PC-3 (cell line): ENCODE measurements at regions not wholly inside any gene's neighbourhood (a gene's known extent, or its start where the extent isn't known, plus 50 kb on each side); places are given as distances from the start of the nearest gene placed in this dataset.

Experiments
- ATAC-seq: fragments of 200-7000 bp; cut with Tn5 transposase; 2 replicates; pipeline ENCODE4 v1.9.1; 2020; ENCODE audit warnings: mild to moderate bottlenecking, moderate library complexity
- BruUV-seq: library from RNA; stranded (reverse); fragments of 400-500 nt; replicated peaks from 2 replicates; lab custom pipeline; 2021; lab: Mats Ljungman, UMichigan
- CTCF ChIA-PET: fragments of 300-600 bp; sonication (Branson Sonifier 250); formaldehyde crosslinking; loops from one replicate; lab custom pipeline; 2022; ENCODE audit warnings: antibody characterized with exemption; lab: Charles Lee
- POLR2A ChIA-PET: fragments of 300-600 bp; sonication (Branson Sonifier 250); formaldehyde crosslinking; loops from one replicate; lab custom pipeline; 2022; ENCODE audit warnings: antibody characterized with exemption; ENCODE audit not compliant: unreplicated experiment; lab: Charles Lee
- DNase-seq: peaks from one replicate; pipeline ENCODE4 v3.0.0-alpha.2; 2015
- H2AFZ ChIP-seq: fragments of 300-600 bp; sonication (generic); 2 replicates; pipeline ENCODE4 v1.6.0; 2016; ENCODE audit warnings: antibody characterized with exemption, low read length
- H3F3A ChIP-seq: fragments of 300-600 bp; sonication (generic); one replicate; pipeline ENCODE4 v1.6.0; 2017; ENCODE audit warnings: antibody characterized with exemption, low read length, control low read depth, mild to moderate bottlenecking; ENCODE audit not compliant: unreplicated experiment
- H3K27ac ChIP-seq: fragments of 300-600 bp; sonication (generic); 2 replicates; pipeline ENCODE4 v1.5.1; 2016; ENCODE audit warnings: mild to moderate bottlenecking, low read length
- H3K27me3 ChIP-seq: fragments of 300-600 bp; sonication (generic); 2 replicates; pipeline ENCODE4 v1.6.1; 2016; ENCODE audit warnings: low read length, mixed read lengths
- H3K36me3 ChIP-seq: fragments of 300-600 bp; sonication (generic); 2 replicates; pipeline ENCODE4 v1.6.1; 2016; ENCODE audit warnings: low read depth, mixed run types, low read length, mixed read lengths
- H3K4me1 ChIP-seq: fragments of 300-600 bp; sonication (generic); 2 replicates; pipeline ENCODE4 v1.5.1; 2016; ENCODE audit warnings: low read length; ENCODE audit not compliant: insufficient read depth
- H3K4me2 ChIP-seq: fragments of 300-600 bp; sonication (generic); 2 replicates; pipeline ENCODE4 v1.6.0; 2016; ENCODE audit warnings: low read length
- H3K4me3 ChIP-seq: fragments of 300-600 bp; sonication (generic); 2 replicates; pipeline ENCODE4 v1.5.1; 2016; ENCODE audit warnings: mild to moderate bottlenecking, low read length, mixed read lengths
- H3K79me2 ChIP-seq: fragments of 300-600 bp; sonication (generic); 2 replicates; pipeline ENCODE4 v1.6.1; 2017; ENCODE audit warnings: low read length, mixed read lengths
- H3K9ac ChIP-seq: fragments of 300-600 bp; sonication (generic); 2 replicates; pipeline ENCODE4 v1.6.0; 2016; ENCODE audit warnings: mild to moderate bottlenecking, low read length
- H3K9me2 ChIP-seq: fragments of 300-600 bp; sonication (generic); replicated peaks from 2 replicates; pipeline ENCODE4 v1.6.1; 2016; ENCODE audit warnings: mixed run types, low read length, mixed read lengths
- H3K9me3 ChIP-seq: fragments of 300-600 bp; sonication (generic); 2 replicates; pipeline ENCODE4 v1.6.1; 2016; ENCODE audit warnings: low read length, mixed read lengths
- H4K20me1 ChIP-seq: fragments of 300-600 bp; sonication (generic); 2 replicates; pipeline ENCODE4 v1.6.1; 2016; ENCODE audit warnings: low read length, mixed read lengths
- EZH2 ChIP-seq: fragments of 300-600 bp; sonication (generic); IDR thresholded peaks from one replicate; pipeline ENCODE4 v1.6.1; 2017; ENCODE audit warnings: antibody characterized with exemption, mild to moderate bottlenecking, low read length; ENCODE audit not compliant: unreplicated experiment
- EZH2phosphoT487 ChIP-seq: fragments of 300-600 bp; sonication (generic); IDR thresholded peaks from 2 replicates; pipeline ENCODE4 v1.6.1; 2018; ENCODE audit warnings: mild to moderate bottlenecking, antibody characterized with exemption, low read length, borderline replicate concordance
- intact Hi-C: fragments of 100-400 bp; cut with micrococcal nuclease; formaldehyde crosslinking; loops from 2 replicates; pipeline ENCODE4 v1.9.0; 2023
- TF ChIP-seq, protein P1 (sequence below): fragments of 300-600 bp; sonication (generic); conservative IDR thresholded peaks from 2 replicates; pipeline ENCODE4 v1.5.1; 2017; ENCODE audit warnings: antibody characterized with exemption, low read depth, mild to moderate bottlenecking, low read length

DNA sequence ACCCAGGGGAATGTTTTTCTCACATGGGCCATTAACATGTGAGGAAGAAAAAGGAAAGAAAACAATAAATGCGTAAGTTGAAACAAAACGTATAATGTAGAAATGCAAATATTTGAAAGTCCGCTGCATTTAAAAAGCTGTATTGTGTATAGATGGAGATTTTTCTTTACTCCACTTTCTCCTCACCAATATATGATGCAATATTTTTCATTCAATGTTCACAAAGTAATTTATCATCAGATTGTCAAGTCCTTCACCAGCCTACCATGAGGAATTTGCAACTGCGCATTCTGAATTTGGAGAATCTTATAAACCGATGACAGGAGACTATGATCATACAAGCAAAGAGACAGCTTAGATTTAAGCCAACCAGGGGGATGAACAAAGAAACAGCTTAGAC is 69.9 kb downstream of the SOD2 start:
- BruUV-seq, result no TSS peak
- CTCF ChIA-PET, result no interaction called here
- Histone ChIP-seq H3K4me1 (no peaks in the 10 kb centered on the region), H2AFZ (no peak overlapping the region), H3K36me3 (no peaks in the 10 kb centered on the region), H3K27ac (no peak overlapping the region), H3K4me3 (no peak overlapping the region), H3K9ac (no peak overlapping the region), H3K9me2 (no peaks in the 10 kb centered on the region), H3F3A (no peaks in the 10 kb centered on the region), H3K79me2 (no peaks in the 10 kb centered on the region), H3K27me3 (peaks cover 13% of the 10 kb centered on the region), H3K4me2 (no peak overlapping the region), H4K20me1 (no peaks in the 10 kb centered on the region), H3K9me3 (no peaks in the 10 kb centered on the region)
- TF ChIP-seq EZH2phosphoT487 (no peak), EZH2 (no peak)
- TF ChIP-seq, protein P1, sequence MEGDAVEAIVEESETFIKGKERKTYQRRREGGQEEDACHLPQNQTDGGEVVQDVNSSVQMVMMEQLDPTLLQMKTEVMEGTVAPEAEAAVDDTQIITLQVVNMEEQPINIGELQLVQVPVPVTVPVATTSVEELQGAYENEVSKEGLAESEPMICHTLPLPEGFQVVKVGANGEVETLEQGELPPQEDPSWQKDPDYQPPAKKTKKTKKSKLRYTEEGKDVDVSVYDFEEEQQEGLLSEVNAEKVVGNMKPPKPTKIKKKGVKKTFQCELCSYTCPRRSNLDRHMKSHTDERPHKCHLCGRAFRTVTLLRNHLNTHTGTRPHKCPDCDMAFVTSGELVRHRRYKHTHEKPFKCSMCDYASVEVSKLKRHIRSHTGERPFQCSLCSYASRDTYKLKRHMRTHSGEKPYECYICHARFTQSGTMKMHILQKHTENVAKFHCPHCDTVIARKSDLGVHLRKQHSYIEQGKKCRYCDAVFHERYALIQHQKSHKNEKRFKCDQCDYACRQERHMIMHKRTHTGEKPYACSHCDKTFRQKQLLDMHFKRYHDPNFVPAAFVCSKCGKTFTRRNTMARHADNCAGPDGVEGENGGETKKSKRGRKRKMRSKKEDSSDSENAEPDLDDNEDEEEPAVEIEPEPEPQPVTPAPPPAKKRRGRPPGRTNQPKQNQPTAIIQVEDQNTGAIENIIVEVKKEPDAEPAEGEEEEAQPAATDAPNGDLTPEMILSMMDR, result no peak
- POLR2A ChIA-PET, result no interaction called here
- ATAC-seq (no peak), DNase-seq (no peak)
- intact Hi-C loops, result no loop called here

DNA sequence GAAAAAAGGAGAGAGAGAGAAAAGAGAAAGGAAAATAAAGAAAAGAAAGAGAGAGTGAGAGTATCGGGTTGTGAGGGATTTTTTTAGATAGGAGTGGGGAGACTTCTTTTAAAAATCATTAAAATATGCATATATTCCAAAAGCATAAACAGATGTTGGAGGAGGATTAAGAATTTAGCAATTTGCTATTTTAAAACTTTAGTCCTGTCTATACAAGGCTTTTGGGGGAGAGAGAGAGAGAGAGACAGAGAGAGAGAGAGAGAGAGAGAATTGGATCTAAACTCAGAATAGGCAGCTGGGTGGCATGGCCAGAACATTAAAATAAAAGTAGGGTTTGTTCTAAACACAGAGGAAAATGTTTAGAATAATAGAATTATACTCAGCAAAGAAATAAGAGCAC is 72.1 kb downstream of the SOD2 start:
- no peaks in the 10 kb centered on the region; the same call in 1 of the 2 replicates for H3K9me3 ChIP-seq
- no peak overlapping the region for H3K9ac ChIP-seq
- no peaks in the 10 kb centered on the region for H3K4me1 ChIP-seq
- ChIA-PET POLR2A (no interaction called here), CTCF (no interaction called here)
- no peaks in the 10 kb centered on the region for H3K36me3 ChIP-seq
- no peaks in the 10 kb centered on the region for H3K79me2 ChIP-seq
- H3F3A ChIP-seq, result no peaks in the 10 kb centered on the region
- TF ChIP-seq EZH2phosphoT487 (no peak), EZH2 (no peak)
- TF ChIP-seq, protein P1, result no peak
- DNase-seq (no peak), ATAC-seq (no peak)
- H4K20me1 ChIP-seq, result no peaks in the 10 kb centered on the region
- intact Hi-C loops, result no loop called here
- H3K4me3 ChIP-seq, result no peak overlapping the region
- H2AFZ ChIP-seq, result no peak overlapping the region
- BruUV-seq, result no TSS peak
- no peaks in the 10 kb centered on the region for H3K9me2 ChIP-seq
- no peak overlapping the region for H3K4me2 ChIP-seq
- peaks cover 13% of the 10 kb centered on the region for H3K27me3 ChIP-seq
- no peak overlapping the region for H3K27ac ChIP-seq

DNA sequence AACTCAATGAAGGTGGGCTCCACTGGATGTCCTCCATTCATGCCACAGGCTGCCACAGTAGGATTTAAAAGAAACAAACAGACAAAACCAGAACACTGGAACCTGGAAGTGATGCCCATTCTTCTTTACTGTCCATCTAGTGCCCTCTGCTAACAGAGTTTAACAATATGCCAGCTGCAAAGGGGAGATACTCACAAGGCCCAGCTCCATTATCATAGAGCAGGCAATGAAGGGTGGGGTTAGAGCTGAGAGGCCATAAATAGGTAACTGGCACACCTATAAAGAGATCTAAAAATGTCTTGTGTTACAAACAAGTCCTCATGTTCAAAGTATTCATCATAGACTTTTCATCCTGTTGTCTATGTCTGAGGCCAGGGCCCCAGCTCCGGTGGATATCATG is 75.6 kb downstream of the SOD2 start:
- BruUV-seq, result no TSS peak
- H2AFZ ChIP-seq, result no peak overlapping the region
- ChIA-PET CTCF (no interaction called here), POLR2A (no interaction called here)
- H3K9me3 ChIP-seq, result no peaks in the 10 kb centered on the region; the same call in 1 of the 2 replicates
- H3K27ac ChIP-seq, result no peak overlapping the region
- H3K4me2 ChIP-seq, result no peak overlapping the region
- no peaks in the 10 kb centered on the region for H3K9me2 ChIP-seq
- no peak overlapping the region for H3K9ac ChIP-seq
- no peaks in the 10 kb centered on the region for H3F3A ChIP-seq
- ATAC-seq (no peak), DNase-seq (no peak)
- intact Hi-C loops, result no loop called here
- TF ChIP-seq EZH2 (no peak), EZH2phosphoT487 (no peak)
- TF ChIP-seq, protein P1, result no peak
- H3K36me3 ChIP-seq, result no peaks in the 10 kb centered on the region
- no peaks in the 10 kb centered on the region for H4K20me1 ChIP-seq
- H3K27me3 ChIP-seq, result peaks cover 13% of the 10 kb centered on the region
- H3K79me2 ChIP-seq, result no peaks in the 10 kb centered on the region
- no peaks in the 10 kb centered on the region for H3K4me1 ChIP-seq
- H3K4me3 ChIP-seq, result no peak overlapping the region
